PC-3 (cell line): ENCODE measurements at regions not wholly inside any gene's neighbourhood (a gene's known extent, or its start where the extent isn't known, plus 50 kb on each side); places are given as distances from the start of the nearest gene placed in this dataset.

Experiments used
- EZH2phosphoT487 ChIP-seq: fragments of 300-600 bp; sonication (generic); IDR thresholded peaks from 2 replicates; pipeline ENCODE4 v1.6.1; 2018; ENCODE audit warnings: mild to moderate bottlenecking, antibody characterized with exemption, low read length, borderline replicate concordance
- TF ChIP-seq, protein P1 (sequence below): fragments of 300-600 bp; sonication (generic); conservative IDR thresholded peaks from 2 replicates; pipeline ENCODE4 v1.5.1; 2017; ENCODE audit warnings: antibody characterized with exemption, low read depth, mild to moderate bottlenecking, low read length

GRCh38 chr2:3113769-3114168 lies 263.8 kb downstream of the EIPR1 start:
- no peak for TF ChIP-seq EZH2phosphoT487
- TF ChIP-seq, protein P1, sequence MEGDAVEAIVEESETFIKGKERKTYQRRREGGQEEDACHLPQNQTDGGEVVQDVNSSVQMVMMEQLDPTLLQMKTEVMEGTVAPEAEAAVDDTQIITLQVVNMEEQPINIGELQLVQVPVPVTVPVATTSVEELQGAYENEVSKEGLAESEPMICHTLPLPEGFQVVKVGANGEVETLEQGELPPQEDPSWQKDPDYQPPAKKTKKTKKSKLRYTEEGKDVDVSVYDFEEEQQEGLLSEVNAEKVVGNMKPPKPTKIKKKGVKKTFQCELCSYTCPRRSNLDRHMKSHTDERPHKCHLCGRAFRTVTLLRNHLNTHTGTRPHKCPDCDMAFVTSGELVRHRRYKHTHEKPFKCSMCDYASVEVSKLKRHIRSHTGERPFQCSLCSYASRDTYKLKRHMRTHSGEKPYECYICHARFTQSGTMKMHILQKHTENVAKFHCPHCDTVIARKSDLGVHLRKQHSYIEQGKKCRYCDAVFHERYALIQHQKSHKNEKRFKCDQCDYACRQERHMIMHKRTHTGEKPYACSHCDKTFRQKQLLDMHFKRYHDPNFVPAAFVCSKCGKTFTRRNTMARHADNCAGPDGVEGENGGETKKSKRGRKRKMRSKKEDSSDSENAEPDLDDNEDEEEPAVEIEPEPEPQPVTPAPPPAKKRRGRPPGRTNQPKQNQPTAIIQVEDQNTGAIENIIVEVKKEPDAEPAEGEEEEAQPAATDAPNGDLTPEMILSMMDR = no peak
